Skeletal muscle tissue (tissue), 3 donors: ENCODE measurements at regions not wholly inside any gene's neighbourhood (a gene's known extent, or its start where the extent isn't known, plus 50 kb on each side); places are given as distances from the start of the nearest gene placed in this dataset.
"Not testable (repeated sequence)": the region's sequence is repeated elsewhere in the genome, so short reads cannot be mapped to it uniquely, and the experiment has no call there.

Experiments
- H3K27ac ChIP-seq: one replicate; pipeline ENCODE4 v1.7.0; 2013; ENCODE audit warnings: mild to moderate bottlenecking, low read depth, low read length, inconsistent platforms
- H3K27me3 ChIP-seq, 3 donors: one replicate each; pipeline ENCODE4 v1.7.0; 2013; ENCODE audit warnings: low read length in 3 of 3; ENCODE audit not compliant: control insufficient read depth in 3 of 3, insufficient read depth in 3 of 3
- H3K36me3 ChIP-seq, 3 donors: one replicate each; pipeline ENCODE4 v1.7.0; 2013; ENCODE audit warnings: low read length in 3 of 3; ENCODE audit not compliant: control insufficient read depth in 3 of 3, insufficient read depth in 3 of 3
- H3K4me1 ChIP-seq, 3 donors: one replicate each; pipeline ENCODE4 v1.7.0; 2013; ENCODE audit warnings: low read length in 3 of 3, mild to moderate bottlenecking in 3 of 3; ENCODE audit not compliant: control insufficient read depth in 3 of 3, insufficient read depth in 3 of 3
- H3K4me3 ChIP-seq, 3 donors: one replicate each; pipeline ENCODE4 v1.7.0; 2013; ENCODE audit warnings: low read length in 3 of 3
- H3K9ac ChIP-seq, 3 donors: one replicate each; pipeline ENCODE4 v1.7.0; 2013; ENCODE audit warnings: low read length in 3 of 3, mild to moderate bottlenecking in 3 of 3, moderate library complexity in 2 of 3, low read depth in 1 of 3
- H3K9me3 ChIP-seq, 3 donors: one replicate each; pipeline ENCODE4 v1.7.0; 2013; ENCODE audit warnings: low read length in 3 of 3; ENCODE audit not compliant: control insufficient read depth in 3 of 3
- donor health status: Osteomylitis.

- not testable (repeated sequence) for H3K9ac ChIP-seq, H3K4me3 ChIP-seq, H3K4me1 ChIP-seq, H3K27ac ChIP-seq, H3K36me3 ChIP-seq, H3K27me3 ChIP-seq, H3K9me3 ChIP-seq
These were observed 5001.9 kb upstream of the OR11H1 start for GRCh38 chr22:10526079-10526478.

- not testable (repeated sequence) for H3K9ac ChIP-seq, H3K27ac ChIP-seq, H3K27me3 ChIP-seq, H3K4me3 ChIP-seq, H3K9me3 ChIP-seq, H3K36me3 ChIP-seq, H3K4me1 ChIP-seq
These were observed 4996.9 kb upstream of the OR11H1 start for GRCh38 chr22:10531141-10531540.

GRCh38 chr22:10572531-10572930, 4955.5 kb upstream of the OR11H1 start:
- not testable (repeated sequence) for H3K4me3 ChIP-seq, H3K27me3 ChIP-seq, H3K9ac ChIP-seq, H3K36me3 ChIP-seq, H3K27ac ChIP-seq, H3K4me1 ChIP-seq, H3K9me3 ChIP-seq

DNA sequence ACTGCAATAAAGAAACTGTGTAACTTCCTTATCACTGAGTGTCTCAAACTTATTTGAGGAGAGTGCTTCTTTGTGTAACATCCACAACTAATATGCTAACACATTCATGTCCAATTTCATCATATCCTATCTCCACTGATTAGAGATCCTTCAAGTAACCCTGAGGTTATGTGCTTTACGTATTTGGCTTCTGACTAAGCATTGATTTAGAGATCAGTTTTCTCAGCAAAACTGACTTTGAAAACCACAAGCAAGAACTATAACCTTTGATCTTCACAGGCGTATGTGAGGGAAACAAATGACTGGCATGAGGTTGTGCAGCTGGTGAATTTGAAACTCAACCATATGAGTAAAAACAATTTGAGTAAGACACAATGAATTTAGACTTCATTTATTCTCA, 4926.9 kb upstream of the OR11H1 start:
- H3K9ac ChIP-seq, H3K36me3 ChIP-seq, H3K4me1 ChIP-seq, H3K9me3 ChIP-seq, H3K4me3 ChIP-seq, H3K27ac ChIP-seq, H3K27me3 ChIP-seq: not testable (repeated sequence)

GRCh38 chr22:10631961-10632360, 4896.0 kb upstream of the OR11H1 start:
- H3K36me3 ChIP-seq, H3K4me1 ChIP-seq, H3K27me3 ChIP-seq, H3K9me3 ChIP-seq, H3K9ac ChIP-seq, H3K4me3 ChIP-seq, H3K27ac ChIP-seq: not testable (repeated sequence)

- not testable (repeated sequence) for H3K4me1 ChIP-seq, H3K27ac ChIP-seq
These were observed 4892.7 kb upstream of the OR11H1 start for GRCh38 chr22:10635341-10635740.

DNA sequence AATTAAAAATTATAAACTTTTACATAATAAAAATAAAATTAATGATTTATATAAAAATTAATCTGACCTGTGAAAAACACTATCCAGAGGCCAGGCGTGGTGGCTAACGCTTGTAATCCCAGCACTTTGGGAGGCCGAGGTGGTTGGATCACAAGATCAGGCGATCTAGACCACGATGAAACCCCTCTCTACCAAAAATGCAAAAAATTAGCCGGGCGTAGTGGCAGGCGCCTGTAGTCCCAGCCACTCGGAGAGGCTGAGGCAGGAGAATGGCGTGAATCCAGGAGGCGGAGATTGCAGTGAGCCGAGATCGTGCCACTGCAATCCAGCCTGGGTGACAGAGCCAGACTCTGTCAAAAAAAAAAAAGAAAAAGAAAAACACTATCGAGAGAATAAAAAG, 4865.2 kb upstream of the OR11H1 start:
- not testable (repeated sequence) for H3K4me1 ChIP-seq, H3K9me3 ChIP-seq, H3K36me3 ChIP-seq, H3K27ac ChIP-seq, H3K9ac ChIP-seq, H3K4me3 ChIP-seq, H3K27me3 ChIP-seq

More at GRCh38 chr22:10635341-10635740, 4892.7 kb upstream of the OR11H1 start:
- not testable (repeated sequence) for H3K27me3 ChIP-seq, H3K9me3 ChIP-seq, H3K9ac ChIP-seq, H3K4me3 ChIP-seq, H3K36me3 ChIP-seq

DNA sequence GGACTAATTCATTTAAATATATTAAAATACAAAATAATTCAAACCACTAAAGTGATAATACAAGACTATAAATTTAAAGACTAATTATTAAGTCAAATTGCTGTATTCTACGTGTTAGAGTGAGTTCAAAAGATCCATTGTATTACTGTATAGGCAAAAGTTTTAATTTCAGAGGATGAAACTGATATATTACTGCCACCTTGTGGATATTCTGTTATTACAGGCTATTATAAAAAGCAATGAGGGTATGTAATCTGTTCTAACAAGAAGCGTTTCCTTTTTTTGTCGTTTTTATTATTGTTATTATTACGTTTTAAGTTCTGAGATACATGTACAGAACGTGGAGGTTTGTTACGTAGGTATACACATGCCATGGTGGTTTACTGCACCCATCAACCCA, 4854.9 kb upstream of the OR11H1 start:
- H3K36me3 ChIP-seq = not testable (repeated sequence)

DNA sequence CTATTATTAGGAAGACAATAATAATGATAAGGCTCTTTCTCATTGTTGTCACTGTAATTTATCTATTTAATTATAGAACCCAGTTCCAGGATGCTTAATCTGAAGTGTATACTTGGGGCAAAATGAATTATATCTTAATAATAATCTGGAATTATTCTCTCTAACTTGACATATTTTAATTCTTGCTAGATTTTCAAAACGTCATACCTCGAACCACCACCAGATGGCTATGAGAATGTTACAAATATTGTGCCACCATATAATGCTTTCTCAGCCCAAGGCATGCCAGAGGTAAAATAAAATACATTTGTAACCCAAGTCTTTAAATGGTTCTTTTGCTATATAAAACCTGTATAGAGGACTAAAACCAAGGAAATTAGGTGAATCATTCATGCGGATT, 4849.3 kb upstream of the OR11H1 start:
- not testable (repeated sequence) for H3K9me3 ChIP-seq, H3K4me1 ChIP-seq, H3K4me3 ChIP-seq, H3K9ac ChIP-seq, H3K27ac ChIP-seq, H3K36me3 ChIP-seq, H3K27me3 ChIP-seq

More for the DNA sequence above, 4854.9 kb upstream of the OR11H1 start:
- not testable (repeated sequence) for H3K27me3 ChIP-seq, H3K9ac ChIP-seq, H3K4me3 ChIP-seq, H3K27ac ChIP-seq, H3K9me3 ChIP-seq, H3K4me1 ChIP-seq

- H3K36me3 ChIP-seq, H3K27ac ChIP-seq, H3K27me3 ChIP-seq, H3K4me1 ChIP-seq, H3K9me3 ChIP-seq, H3K9ac ChIP-seq, H3K4me3 ChIP-seq: not testable (repeated sequence)
These were observed 4842.6 kb upstream of the OR11H1 start for GRCh38 chr22:10685436-10685835.

- H3K36me3 ChIP-seq, H3K9ac ChIP-seq, H3K27ac ChIP-seq, H3K4me1 ChIP-seq, H3K27me3 ChIP-seq, H3K4me3 ChIP-seq, H3K9me3 ChIP-seq: not testable (repeated sequence)
These were observed 4840.7 kb upstream of the OR11H1 start for GRCh38 chr22:10687256-10687655.
